ENCODE measurements at regions not wholly inside any gene's neighbourhood (a gene's known extent, or its start where the extent isn't known, plus 50 kb on each side); places are given as distances from the start of the nearest gene placed in this dataset.

DNA sequence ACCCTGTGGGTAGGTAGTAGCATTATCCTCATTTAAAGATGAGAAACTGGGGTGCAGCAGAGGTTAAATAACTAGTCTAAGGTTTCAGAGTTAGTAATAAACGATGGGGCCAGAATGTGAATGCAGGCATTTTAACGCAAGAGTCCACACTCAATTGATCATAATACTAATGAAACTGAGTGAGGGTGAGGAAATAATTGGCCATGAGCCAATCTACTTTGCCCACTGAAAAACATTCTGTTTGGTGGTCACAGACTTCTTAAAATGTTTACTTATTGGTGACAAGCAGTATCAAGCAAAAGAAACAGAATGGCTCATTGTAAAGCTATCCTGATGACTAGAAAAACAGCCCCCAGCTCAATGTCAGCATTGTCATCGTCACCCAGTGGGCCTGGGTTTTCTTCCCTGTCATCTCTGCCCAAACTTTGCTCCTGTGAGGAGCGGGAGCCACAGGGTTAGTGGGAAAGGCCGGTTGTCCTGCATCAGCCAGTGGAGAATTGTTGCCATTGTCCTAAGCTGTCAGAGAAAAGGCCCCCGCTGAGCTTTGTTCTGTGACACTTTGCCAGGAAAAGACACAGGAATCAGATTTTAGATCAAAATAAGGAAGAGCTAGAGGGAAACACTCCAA lies 77.3 kb upstream of the MAN2A1 start:
- FAIRE-seq, result no peak
- DNase-seq (ENCODE audit: insufficient read length, low spot score), result no peak
- TF ChIP-seq, protein P1, sequence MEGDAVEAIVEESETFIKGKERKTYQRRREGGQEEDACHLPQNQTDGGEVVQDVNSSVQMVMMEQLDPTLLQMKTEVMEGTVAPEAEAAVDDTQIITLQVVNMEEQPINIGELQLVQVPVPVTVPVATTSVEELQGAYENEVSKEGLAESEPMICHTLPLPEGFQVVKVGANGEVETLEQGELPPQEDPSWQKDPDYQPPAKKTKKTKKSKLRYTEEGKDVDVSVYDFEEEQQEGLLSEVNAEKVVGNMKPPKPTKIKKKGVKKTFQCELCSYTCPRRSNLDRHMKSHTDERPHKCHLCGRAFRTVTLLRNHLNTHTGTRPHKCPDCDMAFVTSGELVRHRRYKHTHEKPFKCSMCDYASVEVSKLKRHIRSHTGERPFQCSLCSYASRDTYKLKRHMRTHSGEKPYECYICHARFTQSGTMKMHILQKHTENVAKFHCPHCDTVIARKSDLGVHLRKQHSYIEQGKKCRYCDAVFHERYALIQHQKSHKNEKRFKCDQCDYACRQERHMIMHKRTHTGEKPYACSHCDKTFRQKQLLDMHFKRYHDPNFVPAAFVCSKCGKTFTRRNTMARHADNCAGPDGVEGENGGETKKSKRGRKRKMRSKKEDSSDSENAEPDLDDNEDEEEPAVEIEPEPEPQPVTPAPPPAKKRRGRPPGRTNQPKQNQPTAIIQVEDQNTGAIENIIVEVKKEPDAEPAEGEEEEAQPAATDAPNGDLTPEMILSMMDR (IDR thresholded peaks at IDR 0.05; ENCODE audit: insufficient read depth, missing control alignments), result no peak

DNA sequence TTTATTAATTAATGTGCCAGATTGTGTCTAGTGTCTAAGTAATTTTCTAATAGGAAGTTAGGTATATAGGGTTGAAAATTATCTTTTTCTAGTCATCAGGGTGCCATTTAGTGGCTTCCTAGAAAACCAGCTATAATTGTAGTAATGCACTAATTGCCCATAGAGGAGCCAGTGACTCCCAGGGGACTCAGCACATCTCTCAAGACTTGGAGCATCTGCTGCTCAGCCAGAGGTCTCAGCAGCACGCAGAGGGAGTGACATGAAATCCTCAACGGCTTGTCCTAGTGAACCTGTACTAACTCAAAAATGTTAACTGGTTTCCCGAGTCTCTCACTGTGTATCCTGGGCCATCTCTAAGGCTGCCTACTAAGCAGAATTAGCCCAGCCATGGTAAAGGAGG lies 78.2 kb upstream of the MAN2A1 start:
- FAIRE-seq (peak; percentile 95), DNase-seq (ENCODE audit: insufficient read length, low spot score) (peak; percentile 22)
- TF ChIP-seq, protein P1 (IDR thresholded peaks at IDR 0.05; ENCODE audit: insufficient read depth, missing control alignments), result no peak

GRCh38 chr5:109611061-109611460 lies 78.7 kb upstream of the MAN2A1 start:
- TF ChIP-seq, protein P1 (IDR thresholded peaks at IDR 0.05; ENCODE audit: insufficient read depth, missing control alignments), result no peak
- FAIRE-seq, result no peak
- DNase-seq (ENCODE audit: insufficient read length, low spot score), result no peak

DNA sequence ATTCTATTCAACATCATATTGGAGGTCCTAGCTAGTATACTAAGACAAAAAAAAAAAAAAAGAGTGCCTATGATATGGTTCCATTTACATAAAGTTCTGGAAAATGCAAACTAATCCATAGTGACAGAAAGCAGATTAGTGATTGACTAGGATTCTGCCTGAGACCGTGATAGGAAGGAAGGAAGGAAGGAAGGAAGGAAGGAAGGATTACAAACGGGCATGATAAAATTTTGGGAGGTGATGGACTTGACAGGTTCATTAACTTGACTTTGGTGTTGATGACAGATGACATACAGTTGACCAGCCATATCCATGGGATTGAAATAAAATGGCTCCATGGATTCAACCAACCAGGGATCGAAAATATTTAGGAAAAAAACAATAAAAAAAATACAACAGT lies 79.1 kb upstream of the MAN2A1 start:
- no peak for FAIRE-seq
- no peak for DNase-seq (ENCODE audit: insufficient read length, low spot score)
- TF ChIP-seq, protein P1 (IDR thresholded peaks at IDR 0.05; ENCODE audit: insufficient read depth, missing control alignments), result no peak

DNA sequence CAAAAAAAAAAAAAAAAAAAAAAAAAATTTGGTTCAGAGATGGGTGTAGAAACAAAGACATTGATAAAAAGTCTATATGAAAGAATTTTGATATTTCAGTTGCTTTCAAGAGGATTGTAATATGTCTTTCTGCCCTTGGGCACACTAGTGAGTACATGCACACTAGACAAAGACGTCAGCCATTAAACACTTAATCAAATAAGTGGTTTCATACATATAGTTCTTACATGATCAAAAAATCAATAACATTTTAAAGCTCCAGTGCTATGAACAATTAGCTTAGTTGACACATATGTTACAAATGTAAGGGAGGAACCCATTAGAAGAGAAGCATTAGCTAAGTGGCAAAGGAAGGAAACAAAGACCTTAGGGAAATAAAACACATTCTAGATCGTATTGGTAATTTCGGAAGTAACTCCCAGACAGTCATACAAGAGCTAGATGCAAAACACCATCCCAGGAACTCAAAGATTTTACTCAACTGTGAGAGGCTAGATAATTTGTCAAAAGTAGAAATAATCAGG lies 84.5 kb upstream of the MAN2A1 start:
- FAIRE-seq, result peak; percentile 6
- no peak for DNase-seq (ENCODE audit: insufficient read length, low spot score)
- TF ChIP-seq, protein P1 (IDR thresholded peaks at IDR 0.05; ENCODE audit: insufficient read depth, missing control alignments), result no peak

GRCh38 chr5:109604758-109605157 lies 85.0 kb upstream of the MAN2A1 start:
- DNase-seq (ENCODE audit: insufficient read length, low spot score) (no peak), FAIRE-seq (no peak)
- TF ChIP-seq, protein P1 (IDR thresholded peaks at IDR 0.05; ENCODE audit: insufficient read depth, missing control alignments), result no peak

GRCh38 chr5:109601736-109602135 lies 88.0 kb upstream of the MAN2A1 start:
- no peak for FAIRE-seq
- TF ChIP-seq, protein P1 (IDR thresholded peaks at IDR 0.05; ENCODE audit: insufficient read depth, missing control alignments), result no peak
- DNase-seq (ENCODE audit: insufficient read length, low spot score), result no peak

Measured in D721Med (cell line).